ENCODE measurements at regions not wholly inside any gene's neighbourhood (a gene's known extent, or its start where the extent isn't known, plus 50 kb on each side); places are given as distances from the start of the nearest gene placed in this dataset.

GRCh38 chr9:23557689-23558088, 268.4 kb downstream of the ELAVL2 start:
- Histone ChIP-seq H3K4me1 (no peaks in the 10 kb centered on the region), H3K36me3 (no peaks in the 10 kb centered on the region), H3K27ac (no peak overlapping the region), H3K4me3 (no peak overlapping the region), H3K9me3 (no peaks in the 10 kb centered on the region), H3K27me3 (no peaks in the 10 kb centered on the region)
- TF ChIP-seq CTCF (IDR thresholded peaks at IDR 0.05) (no peak), POLR2A (IDR thresholded peaks at IDR 0.05) (no peak)
- intact Hi-C loops (cut with DNase I): no loop called here
- DNase-seq: no peak

DNA sequence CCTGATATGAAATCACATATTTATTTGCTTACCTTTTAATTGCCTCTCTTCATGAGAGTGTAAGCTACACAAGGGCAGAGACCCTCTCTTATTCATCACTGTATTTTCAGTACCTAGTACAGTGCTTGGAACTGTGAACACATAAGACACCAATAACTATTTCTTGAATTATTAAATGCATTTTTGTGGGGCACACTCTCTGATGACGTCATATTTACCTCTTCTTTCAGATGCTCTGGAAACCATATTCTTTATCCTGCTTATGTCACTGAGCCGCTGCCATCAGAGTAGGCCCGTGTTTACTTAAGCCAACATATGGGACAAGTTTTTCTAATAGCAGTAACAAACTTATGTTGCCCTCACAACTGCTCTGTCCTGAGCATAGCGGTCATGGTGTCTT, 266.5 kb downstream of the ELAVL2 start:
- 74 to 90% methylated on average over 4 of the region's 4 CpGs for WGBS, 2 donors
- Histone ChIP-seq H3K4me3 (no peak overlapping the region), H3K36me3 (no peaks in the 10 kb centered on the region), H3K9me3 (no peaks in the 10 kb centered on the region), H3K27me3 (no peaks in the 10 kb centered on the region), H3K27ac (no peak overlapping the region), H3K4me1 (no peaks in the 10 kb centered on the region)
- TF ChIP-seq CTCF (IDR thresholded peaks at IDR 0.05) (no peak), POLR2A (IDR thresholded peaks at IDR 0.05) (no peak)
- DNase-seq: no peak
- intact Hi-C loops (cut with DNase I): no loop called here

DNA sequence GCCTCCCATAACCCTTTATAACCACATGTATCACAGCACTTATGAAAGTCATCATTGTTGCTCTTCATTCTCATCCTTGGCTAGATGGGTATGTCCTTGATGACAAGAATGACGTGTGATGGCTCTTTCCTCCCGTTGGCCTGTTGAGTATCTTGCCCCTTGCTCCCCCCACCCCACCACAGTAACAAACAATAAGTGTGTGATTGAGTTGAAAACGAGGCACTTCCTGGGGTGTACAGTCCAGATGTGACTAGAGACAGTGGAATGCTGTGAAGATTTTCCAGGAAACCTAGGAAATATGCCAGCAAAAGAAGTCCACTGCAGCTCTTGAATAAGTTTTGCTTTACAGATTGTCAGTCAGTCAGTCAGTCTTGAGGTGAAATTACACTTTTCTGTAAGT, 262.5 kb downstream of the ELAVL2 start:
- WGBS, 2 donors: 27 to 28% methylated on average over 3 of the region's 3 CpGs
- no peaks in the 10 kb centered on the region for H3K36me3 ChIP-seq
- no peak overlapping the region for H3K27ac ChIP-seq
- no peak overlapping the region for H3K4me3 ChIP-seq
- H3K9me3 ChIP-seq: no peaks in the 10 kb centered on the region
- no peaks in the 10 kb centered on the region for H3K4me1 ChIP-seq
- no peak for DNase-seq
- TF ChIP-seq CTCF (IDR thresholded peaks at IDR 0.05) (no peak), POLR2A (IDR thresholded peaks at IDR 0.05) (no peak)
- no peaks in the 10 kb centered on the region for H3K27me3 ChIP-seq
- intact Hi-C loops (cut with DNase I): no loop called here

DNA sequence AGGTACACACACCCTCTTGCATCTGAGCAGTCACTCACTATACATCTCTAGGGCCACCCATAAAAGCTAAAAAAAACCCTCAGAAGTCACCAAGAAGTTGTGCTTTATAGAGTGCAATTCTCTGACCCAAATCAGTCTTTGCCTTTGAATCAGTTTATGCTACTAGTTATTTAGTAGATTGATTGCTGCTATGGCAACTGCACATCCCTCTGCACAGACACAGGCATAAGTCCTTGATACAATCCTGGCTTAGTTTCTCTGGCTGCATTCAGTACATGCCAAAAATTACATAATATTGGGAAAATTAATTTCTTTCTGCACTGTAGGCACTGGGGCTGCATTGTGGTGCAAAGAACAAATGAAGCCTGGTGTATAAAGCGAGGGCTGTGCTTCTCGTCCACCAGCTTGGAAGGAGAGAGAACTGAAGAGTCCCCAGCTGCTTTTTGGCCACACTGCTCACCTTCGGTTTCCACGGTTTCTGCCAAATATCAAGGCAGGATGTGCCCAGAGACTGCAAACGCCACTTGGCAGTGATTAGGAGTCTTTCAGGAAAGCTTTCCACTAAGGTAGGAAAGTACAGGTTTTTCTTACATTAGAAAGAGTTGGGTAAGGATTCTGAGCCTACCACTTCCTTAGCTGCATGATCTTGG, 258.4 kb downstream of the ELAVL2 start:
- Histone ChIP-seq H3K4me3 (no peak overlapping the region), H3K27me3 (no peaks in the 10 kb centered on the region), H3K36me3 (no peaks in the 10 kb centered on the region), H3K9me3 (no peaks in the 10 kb centered on the region), H3K4me1 (no peaks in the 10 kb centered on the region), H3K27ac (no peak overlapping the region)
- TF ChIP-seq CTCF (IDR thresholded peaks at IDR 0.05) (no peak), POLR2A (IDR thresholded peaks at IDR 0.05) (no peak)
- no peak for DNase-seq
- WGBS, 2 donors: 19 to 43% methylated on average over 3 to 5 of the region's 5 CpGs
- intact Hi-C loops (cut with DNase I): no loop called here

GRCh38 chr9:23571414-23572104, 254.5 kb downstream of the ELAVL2 start:
- TF ChIP-seq CTCF (IDR thresholded peaks at IDR 0.05) (no peak), POLR2A (IDR thresholded peaks at IDR 0.05) (no peak)
- Histone ChIP-seq H3K4me1 (no peaks in the 10 kb centered on the region), H3K27ac (no peak overlapping the region), H3K9me3 (no peaks in the 10 kb centered on the region), H3K36me3 (no peaks in the 10 kb centered on the region), H3K4me3 (no peak overlapping the region), H3K27me3 (no peaks in the 10 kb centered on the region)
- intact Hi-C loops (cut with DNase I): no loop called here
- DNase-seq: no peak
- WGBS, 2 donors: 59 to 67% methylated on average over 2 of the region's 2 CpGs
